LNCAP (cell line): ENCODE measurements at regions not wholly inside any gene's neighbourhood (a gene's known extent, or its start where the extent isn't known, plus 50 kb on each side); places are given as distances from the start of the nearest gene placed in this dataset.

Experiments
- TF ChIP-seq, protein P1 (sequence below): fragments of 450-650 bp; IDR thresholded peaks from 2 replicates; pipeline ENCODE4 v1.5.1; 2017; ENCODE audit warnings: mild to moderate bottlenecking

DNA sequence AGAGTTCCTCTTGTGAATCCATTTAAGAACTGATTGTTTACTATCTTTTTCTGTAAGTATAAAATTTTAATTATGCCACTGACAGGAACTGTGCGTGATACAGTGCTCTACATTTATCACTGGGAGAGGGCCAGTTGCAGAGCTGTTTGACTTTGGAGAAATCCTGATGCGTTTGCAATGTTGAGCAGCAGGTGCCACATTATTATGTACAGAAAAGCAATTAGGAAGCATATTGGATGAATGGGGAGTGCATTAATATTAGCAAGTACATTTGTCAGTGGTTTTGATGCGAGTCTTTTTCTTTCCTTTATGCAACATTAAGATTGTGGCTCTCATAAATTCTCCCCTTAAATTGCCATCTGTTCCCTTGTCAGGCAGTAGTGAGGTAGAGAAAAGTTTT, 302.3 kb upstream of the FANCL start:
- TF ChIP-seq, protein P1, sequence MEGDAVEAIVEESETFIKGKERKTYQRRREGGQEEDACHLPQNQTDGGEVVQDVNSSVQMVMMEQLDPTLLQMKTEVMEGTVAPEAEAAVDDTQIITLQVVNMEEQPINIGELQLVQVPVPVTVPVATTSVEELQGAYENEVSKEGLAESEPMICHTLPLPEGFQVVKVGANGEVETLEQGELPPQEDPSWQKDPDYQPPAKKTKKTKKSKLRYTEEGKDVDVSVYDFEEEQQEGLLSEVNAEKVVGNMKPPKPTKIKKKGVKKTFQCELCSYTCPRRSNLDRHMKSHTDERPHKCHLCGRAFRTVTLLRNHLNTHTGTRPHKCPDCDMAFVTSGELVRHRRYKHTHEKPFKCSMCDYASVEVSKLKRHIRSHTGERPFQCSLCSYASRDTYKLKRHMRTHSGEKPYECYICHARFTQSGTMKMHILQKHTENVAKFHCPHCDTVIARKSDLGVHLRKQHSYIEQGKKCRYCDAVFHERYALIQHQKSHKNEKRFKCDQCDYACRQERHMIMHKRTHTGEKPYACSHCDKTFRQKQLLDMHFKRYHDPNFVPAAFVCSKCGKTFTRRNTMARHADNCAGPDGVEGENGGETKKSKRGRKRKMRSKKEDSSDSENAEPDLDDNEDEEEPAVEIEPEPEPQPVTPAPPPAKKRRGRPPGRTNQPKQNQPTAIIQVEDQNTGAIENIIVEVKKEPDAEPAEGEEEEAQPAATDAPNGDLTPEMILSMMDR = no peak

DNA sequence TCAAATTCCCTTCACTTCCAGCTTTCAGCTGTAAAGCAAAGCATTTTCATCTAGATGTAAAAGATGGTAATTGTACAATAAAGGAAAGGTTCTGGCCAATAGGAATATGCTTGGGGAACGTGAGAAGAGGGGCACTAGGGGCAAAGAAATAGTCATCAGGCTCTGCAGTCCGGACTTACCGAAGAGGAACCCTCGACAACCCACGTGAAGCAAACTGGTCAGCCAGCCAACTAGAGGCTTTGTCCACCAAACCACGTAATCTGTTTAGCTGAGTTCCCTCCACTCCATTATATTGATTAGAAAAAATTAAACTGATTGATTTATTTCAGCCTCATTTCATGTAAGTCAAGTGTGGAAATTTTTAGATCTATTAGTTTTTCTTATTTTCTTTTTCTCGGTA, 300.4 kb upstream of the FANCL start:
- TF ChIP-seq, protein P1 = no peak

DNA sequence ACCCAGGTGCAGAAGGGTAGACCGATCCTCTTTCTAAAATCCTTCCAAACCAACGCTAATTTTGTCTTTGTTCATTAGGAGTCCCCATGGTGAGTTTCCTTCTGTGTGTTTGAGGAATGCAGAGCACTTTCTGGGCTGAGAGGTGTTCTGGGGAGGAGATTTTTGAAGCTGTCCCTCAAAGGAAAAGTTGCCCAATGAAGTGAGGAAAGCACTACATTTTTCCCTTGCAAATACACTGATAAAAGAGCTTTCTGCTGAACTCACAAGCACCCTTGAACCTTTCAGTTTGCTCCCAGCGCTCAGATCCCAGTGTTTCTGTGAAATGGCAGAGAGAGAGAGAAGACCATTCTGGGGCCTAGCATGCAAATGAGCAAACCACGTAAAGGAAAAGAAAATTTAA, 299.6 kb upstream of the FANCL start:
- TF ChIP-seq, protein P1 = no peak

DNA sequence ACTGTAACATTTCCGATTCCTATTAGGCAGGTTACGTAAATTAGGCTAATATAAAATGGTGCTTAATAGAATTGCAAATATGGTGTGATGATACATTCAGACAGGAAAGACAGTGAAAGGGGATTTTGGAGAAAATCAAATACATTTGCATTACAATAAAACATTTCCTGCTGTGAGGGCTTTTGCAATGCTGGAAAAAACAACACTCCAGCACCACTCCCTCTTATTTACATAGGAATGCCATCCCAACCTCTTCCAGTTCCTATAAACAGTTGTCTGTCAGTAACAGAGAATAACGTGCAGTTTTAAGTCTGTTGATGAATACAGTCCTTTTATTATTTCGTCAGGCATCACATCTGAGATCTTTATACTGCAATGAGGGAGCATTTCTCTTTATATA, 298.8 kb upstream of the FANCL start:
- TF ChIP-seq, protein P1 = no peak

DNA sequence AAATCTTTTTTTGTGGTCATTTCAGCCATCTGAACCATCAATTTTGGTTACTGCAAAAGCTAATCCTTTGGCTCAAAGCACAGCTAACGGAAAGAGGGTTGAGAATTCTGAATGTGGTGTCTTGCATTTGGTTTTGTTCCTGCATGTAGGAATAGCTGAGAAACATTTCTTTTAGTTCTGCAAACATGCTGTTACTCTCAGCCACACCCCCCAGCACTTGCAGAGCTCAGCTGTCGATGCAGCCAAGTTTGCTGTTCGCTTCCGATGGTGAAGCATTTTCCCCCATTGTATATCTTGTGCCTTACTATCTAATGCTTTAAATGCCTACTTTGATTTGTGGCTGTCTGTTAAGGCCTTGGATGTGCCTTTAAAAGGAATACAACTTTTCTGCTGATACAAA, 294.9 kb upstream of the FANCL start:
- TF ChIP-seq, protein P1 = no peak

DNA sequence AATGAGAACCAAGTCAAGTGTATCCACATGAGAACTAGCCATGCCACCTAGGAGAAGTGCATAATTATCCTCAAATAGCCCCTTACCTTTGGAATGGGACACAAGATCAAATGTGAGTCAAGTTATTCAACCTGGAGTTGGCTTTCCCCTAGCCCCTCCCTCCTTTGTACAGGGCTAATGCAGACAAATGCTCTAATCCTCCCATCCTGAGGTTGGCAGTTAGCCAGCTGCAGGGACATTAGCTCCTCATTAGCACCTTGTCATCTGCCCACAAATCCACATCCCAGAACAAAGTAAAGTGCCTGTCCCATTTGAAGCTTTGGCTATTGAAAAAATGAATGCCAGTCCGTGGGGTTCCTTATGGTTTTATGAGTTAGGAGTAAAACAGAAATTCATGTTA, 294.1 kb upstream of the FANCL start:
- TF ChIP-seq, protein P1 = no peak

DNA sequence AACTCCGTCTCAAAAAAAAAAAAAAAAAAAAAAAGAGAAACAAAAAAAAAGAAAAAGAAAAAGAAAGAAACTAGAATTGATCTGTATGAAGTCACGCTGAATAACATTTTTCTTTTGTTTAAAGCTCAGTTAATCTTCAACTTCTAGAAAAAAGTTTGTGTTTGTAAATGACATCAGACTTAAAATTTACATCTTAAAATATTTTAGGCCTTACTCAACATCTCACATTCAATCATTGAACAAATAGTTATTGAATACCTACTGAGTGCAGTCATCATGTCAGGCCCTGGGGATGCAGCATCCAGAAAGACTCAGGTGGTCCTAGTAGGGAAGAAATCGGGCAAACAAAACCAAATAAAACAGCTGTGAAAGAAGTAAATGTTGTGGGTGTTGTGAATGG, 292.3 kb upstream of the FANCL start:
- TF ChIP-seq, protein P1 = no peak

DNA sequence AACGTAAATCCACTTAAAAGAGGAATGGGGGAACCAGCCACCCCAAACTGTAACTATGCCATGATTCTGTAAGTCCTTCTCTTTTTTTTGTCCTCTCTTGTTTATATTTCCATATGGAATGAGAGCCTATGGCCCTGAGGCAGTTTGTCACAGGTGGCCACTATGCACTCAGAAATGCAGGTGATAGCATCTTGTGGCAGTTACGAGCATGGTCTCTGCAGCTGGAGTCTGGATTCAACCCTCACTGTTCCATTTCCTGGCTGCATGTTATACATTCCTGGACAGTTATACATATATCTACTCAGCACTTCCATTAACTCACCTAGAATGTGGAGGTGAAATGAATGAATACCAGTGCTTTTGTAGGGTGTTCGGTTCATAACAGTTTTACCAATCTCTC, 291.5 kb upstream of the FANCL start:
- TF ChIP-seq, protein P1 = no peak
